HL-60 (cell line): ENCODE measurements at regions not wholly inside any gene's neighbourhood (a gene's known extent, or its start where the extent isn't known, plus 50 kb on each side); places are given as distances from the start of the nearest gene placed in this dataset.

Source experiments
- DNase-seq, 2 experiments: peaks; one replicate each; pipeline ENCODE4 v3.0.0-alpha.2; 2010 to 2020; ENCODE audit warnings: low read depth in 1 of 2, low spot score in 1 of 2
- H3K27ac ChIP-seq: fragments of 250-450 bp; sonication (Bioruptor Pico); replicated peaks from 2 replicates; pipeline ENCODE4 v1.5.1; 2020; ENCODE audit warnings: mild to moderate bottlenecking, moderate library complexity
- H3K27me3 ChIP-seq: fragments of 250-450 bp; sonication (Bioruptor Pico); 2 replicates; pipeline ENCODE4 v1.5.1; 2021; ENCODE audit warnings: mild to moderate bottlenecking, moderate library complexity; ENCODE audit not compliant: insufficient read depth, poor library complexity, severe bottlenecking
- H3K4me3 ChIP-seq: replicated peaks from 2 replicates; pipeline ENCODE4 v1.5.1; 2011; ENCODE audit warnings: mild to moderate bottlenecking, control low read depth, low read length; ENCODE audit not compliant: insufficient read depth
- CTCF ChIP-seq: IDR thresholded peaks from one replicate; pipeline ENCODE4 v1.5.1; 2011; ENCODE audit warnings: low read length, control low read depth, inconsistent platforms; ENCODE audit not compliant: insufficient read depth
- GABPA ChIP-seq: IDR thresholded peaks from 2 replicates; pipeline ENCODE4 v1.6.1; 2012; ENCODE audit warnings: low read depth
- POLR2AphosphoS5 ChIP-seq: IDR thresholded peaks from 2 replicates; pipeline ENCODE4 v1.6.1; 2012; ENCODE audit warnings: low read depth
- REST ChIP-seq: IDR thresholded peaks from 2 replicates; pipeline ENCODE4 v1.6.1; 2012; ENCODE audit warnings: low read depth; ENCODE audit not compliant: insufficient replicate concordance
- SPI1 ChIP-seq: IDR thresholded peaks from 2 replicates; pipeline ENCODE4 v1.6.1; 2012; ENCODE audit warnings: low read depth, mild to moderate bottlenecking, borderline replicate concordance

- TF ChIP-seq GABPA (no peak), SPI1 (peak; percentile 9; the same call in 1 of the 2 replicates)
- DNase-seq = no peak
- Histone ChIP-seq H3K27me3 (no peaks in the 10 kb centered on the region), H3K27ac (no peak overlapping the region), H3K4me3 (no peak overlapping the region)
Observed at GRCh38 chr9:108181441-108181840, 674.3 kb downstream of the ACTL7B start.

- DNase-seq = no peak
- Histone ChIP-seq H3K27ac (no peak overlapping the region), H3K4me3 (no peak overlapping the region), H3K27me3 (no peaks in the 10 kb centered on the region)
- no peak for TF ChIP-seq POLR2AphosphoS5
- no peak for TF ChIP-seq CTCF
- TF ChIP-seq SPI1 = no peak
- no peak for TF ChIP-seq REST
- TF ChIP-seq GABPA = no peak
Observed at GRCh38 chr9:108180541-108180940, 675.2 kb downstream of the ACTL7B start.

GRCh38 chr9:108178318-108178717 lies 677.5 kb downstream of the ACTL7B start:
- Histone ChIP-seq H3K27ac (no peak overlapping the region), H3K27me3 (no peaks in the 10 kb centered on the region), H3K4me3 (no peak overlapping the region)
- no peak for DNase-seq
- TF ChIP-seq CTCF (no peak), GABPA (no peak), POLR2AphosphoS5 (no peak), REST (no peak), SPI1 (no peak)

GRCh38 chr9:108168236-108168850 lies 678.8 kb upstream of the KLF4 start:
- TF ChIP-seq REST (no peak), GABPA (no peak), CTCF (no peak), POLR2AphosphoS5 (no peak), SPI1 (no peak)
- Histone ChIP-seq H3K27me3 (no peaks in the 10 kb centered on the region), H3K4me3 (no peak overlapping the region), H3K27ac (no peak overlapping the region)
- DNase-seq = no peak
